Occipital lobe (tissue), 1 donor: ENCODE measurements at regions not wholly inside any gene's neighbourhood (a gene's known extent, or its start where the extent isn't known, plus 50 kb on each side); places are given as distances from the start of the nearest gene placed in this dataset.

Source experiments
- DNase-seq: peaks from one replicate; lab custom pipeline; 2025; lab: John Stamatoyannopoulos, UW

DNA sequence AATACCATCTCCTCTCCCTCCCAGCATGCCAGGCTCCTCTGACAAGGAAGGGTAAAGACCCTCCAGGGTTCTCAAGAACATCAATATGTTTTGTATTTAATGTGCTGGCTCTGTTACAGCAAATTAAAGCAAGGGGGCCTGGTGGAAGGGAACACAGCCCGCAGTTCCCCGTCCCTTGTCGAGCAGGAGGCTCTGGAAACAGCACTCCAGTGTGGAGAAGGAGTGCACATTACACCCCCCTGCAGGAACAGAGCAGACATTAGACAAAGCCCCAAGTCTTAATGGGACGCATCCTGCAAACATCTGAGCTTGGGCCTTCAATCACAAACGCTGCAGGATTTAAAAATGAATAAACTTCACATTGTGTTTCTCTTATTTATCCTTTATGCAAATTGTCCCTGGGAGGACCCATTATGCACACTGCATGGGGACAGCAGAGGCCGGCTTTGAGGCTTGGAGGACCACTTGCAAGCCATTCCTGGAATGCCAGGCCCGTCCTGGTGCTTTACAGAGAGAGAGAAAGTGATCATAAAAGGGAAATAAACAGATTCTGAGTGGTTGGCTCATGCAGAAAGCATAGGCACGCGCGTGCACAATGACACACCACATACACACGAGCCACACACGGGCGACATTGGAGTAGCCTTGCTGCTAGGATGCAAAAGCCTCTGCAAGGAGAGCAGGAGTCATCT, 328.7 kb downstream of the SMAD2 start:
- DNase-seq: no peak

DNA sequence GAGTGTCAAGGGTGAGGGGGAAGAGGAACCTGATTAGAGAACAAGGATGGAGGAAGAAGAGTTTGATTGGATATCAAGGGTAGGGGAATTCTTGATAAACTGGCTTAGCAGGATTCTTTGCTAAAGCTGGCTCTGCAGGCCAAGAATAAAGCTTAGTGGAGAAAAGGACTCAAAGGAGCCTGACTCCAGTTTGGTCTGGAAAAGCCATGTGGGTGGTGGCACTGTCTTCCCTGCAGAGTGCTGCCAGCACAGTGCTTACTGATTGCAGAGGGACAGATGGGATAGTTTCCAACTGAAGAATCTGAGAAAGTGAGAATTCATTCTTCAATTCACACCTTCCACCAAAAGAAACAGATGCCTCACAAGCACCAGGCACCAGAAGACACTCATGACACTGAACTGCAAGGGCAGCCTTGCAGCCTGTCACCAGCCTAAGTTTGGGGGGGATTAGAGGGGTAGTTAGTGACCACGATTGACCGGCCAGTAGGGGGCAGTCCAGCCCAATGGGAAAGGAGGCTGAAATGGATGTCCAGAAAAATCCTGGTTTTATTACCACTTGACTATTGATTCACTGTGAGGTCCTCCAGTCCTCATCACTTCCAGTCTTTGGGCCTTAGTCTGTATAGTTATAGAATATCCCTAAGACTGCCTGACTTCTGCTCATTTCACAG, 334.5 kb downstream of the SMAD2 start:
- DNase-seq: no peak

DNA sequence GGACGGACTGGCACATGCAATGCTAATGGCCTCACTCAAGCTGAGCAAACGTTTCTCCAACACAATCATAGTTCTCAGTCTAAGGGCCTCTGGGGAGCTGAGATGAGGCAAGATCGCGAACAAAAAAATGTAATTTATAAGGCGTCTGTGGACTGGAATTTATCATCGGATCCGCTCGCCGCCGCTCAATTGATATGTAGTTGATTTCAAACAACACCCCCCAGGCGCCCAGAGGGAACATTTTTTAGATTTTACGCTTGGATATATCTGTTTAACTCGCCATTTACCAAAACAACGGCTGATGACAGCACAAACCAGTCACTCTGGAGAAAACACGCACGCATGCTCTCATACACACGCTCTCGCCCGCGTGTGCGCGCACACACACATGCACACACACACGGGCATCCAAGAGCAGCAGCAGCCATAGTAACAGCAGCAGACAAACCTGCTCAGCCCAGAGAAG, 335.8 kb downstream of the SMAD2 start:
- DNase-seq: peak; percentile 53

DNA sequence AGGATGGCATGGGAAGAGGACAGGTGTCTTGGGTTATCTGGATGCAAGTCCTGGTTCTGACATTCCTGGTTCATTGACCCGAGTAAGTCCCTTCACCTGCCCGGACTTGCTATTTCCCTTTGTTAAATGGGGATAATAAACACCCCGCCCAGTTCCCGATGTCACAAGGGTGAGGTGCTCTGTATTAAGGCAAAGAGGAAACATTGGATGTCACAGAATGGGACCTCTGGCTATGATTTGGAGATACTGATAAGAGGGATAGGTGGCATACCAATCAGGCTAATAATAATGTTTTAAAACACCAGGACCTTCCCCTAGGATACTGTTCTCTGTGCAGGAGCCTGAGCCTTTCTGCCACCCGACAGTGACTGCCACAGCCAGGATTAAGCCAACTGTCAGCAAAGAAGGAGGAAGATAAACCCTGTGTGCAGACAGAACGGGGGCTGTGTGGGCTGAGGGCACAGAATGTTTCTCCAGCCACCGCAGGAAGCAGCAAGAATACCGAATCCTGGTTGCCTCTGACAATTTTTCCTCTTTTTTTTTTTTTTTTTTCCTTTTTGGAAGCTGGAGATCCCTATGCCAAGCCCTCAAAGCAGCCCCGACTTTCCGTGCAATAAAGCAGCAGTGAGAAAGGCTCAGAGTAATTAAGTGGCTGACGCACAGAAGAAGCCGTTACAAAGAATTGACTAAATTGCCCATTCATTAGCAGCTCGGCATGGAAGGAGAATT, 336.6 kb downstream of the SMAD2 start:
- no peak for DNase-seq

DNA sequence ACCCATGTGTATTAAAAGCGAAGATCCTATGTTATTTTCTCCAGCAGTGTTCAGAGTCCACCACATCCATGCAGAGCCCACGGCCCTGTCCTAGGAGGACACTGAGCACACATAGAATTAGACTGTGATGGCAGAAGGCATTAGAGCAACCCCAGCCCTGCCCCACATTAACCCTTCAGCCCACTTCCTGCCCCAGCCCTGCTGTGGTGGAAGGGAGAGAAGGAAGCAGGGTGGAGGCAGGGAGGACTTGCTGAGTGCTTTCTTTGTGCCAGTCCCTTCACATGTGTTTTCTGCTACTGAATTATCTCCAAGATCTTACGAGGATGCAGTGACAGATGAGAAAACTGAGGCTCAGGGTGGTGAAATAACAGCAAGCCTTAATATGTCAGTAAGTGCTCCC, 339.0 kb downstream of the SMAD2 start:
- no peak for DNase-seq

DNA sequence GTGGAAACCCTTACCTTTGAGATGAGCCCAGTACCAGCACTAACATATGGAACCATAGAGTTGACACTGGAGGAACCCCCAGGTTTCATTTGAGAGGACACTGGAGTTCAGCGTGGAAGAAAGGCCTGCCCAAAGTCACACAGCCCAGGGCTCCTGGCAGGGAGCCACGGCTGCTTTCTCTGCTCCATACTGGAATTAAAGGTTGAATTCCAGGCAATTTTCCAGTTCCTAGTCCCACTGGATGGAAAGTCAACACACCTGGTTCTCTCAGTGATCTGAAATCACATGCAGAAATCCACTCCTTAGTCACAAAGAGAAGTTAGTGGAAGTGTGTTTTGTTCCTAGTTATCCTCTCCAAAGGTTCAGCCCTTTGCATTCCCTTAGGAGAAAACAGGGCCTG, 336.1 kb upstream of the SKOR2 start:
- DNase-seq: no peak

DNA sequence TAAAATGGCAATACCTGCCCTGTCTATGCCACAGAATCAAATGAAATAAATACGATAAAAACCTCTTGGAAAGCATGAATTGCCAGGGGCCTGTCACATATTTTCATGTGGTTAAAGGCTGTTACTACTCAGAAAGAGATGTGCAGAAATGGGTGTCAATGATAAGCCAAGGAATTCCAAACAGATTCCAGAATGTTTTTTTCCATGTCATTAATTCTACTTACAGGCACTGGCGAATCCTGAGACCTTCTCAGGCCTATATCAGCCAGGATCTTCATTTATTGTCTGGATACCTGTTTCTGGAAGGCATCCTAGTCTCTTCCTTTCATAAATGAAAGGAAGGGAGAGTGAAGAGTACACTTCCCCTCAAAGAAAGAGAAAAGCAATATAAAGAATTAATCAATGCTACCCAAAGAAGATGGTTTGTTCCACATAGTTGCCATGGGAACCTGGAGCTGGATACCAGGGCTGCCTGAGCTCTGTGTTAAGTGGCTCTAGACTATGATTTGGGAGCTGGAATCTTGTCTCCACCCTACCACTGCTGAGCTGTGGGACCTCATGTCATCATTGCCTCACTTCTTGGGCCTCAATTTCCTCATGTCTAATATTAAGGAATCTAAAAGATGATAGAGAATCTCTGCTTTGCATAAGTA, 335.1 kb upstream of the SKOR2 start:
- DNase-seq: no peak

DNA sequence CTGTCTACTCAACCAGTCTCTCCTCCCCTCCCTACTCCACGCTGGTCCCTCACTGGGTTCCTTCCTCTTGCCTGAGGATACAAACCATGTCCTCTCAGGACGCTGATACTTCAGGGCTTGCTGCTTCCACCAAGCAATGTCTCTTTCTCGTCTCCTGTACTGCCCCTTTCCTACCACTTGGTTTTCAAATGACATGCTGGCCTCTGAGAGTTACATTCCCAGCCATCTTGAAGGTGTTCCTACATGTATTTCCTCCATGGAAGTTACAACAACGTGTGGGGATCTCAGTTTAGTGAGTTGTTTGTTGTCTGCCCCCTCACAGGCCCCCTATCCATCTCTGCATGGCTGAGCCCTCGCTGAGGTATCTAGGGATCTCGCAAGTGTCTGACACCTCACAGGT, 334.5 kb upstream of the SKOR2 start:
- DNase-seq: no peak

DNA sequence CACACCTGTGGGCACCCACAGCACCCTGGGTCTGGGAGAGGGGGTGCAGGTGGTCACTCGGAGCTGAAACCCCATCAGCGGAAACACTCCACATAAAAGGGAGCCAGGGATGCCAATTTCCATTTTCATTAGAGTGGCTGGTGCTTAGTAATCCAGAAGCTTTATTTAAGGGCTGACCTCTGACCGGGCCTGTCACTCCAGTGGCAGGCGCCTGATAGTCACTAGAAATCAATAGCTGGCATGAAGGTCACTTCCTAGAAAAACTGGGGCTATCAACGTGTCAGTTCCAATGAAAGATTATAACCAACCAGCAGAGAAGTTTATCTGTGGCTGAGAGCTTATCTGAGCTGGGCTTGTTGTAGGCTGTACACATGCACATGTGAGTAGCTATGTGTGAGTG, 333.7 kb upstream of the SKOR2 start:
- DNase-seq: no peak

DNA sequence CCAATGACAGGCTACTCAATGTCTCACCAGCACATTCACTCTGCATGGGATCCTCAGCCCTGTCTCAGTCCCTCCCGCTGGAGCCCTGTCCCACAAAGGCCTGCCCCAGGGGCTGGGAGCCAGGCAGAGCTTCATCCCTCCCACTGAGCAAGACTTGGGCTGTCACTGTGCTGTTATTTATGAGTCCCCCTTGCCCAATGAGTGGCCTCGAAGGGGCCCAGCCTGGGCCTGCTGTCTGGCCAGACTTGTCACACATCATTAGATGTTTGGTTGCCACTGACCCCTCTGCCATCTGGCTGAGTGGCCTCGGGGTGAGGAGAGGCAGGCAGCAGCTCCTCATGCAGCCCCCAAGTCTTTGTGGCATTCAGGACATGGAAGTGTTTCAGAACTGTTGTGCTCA, 330.6 kb upstream of the SKOR2 start:
- DNase-seq: no peak

DNA sequence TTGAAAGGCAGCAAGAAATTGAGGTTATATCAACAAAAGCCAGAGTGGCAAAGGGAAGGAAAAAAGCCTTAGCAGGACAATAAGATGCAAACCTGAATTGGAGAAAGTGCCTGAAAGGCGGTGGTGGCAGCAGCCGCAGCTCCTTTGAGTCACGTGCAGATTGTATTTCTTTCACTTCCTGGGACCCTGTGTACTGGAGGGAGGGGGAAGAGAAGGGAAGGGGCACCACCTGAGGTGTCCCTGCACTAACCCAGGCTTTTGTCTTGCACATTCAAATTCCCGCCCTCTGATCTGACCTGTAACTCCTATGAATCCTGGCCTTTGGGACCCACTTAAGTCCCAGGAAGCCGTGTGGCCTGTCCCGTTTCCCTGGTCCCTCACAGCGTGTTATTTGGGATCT, 326.1 kb upstream of the SKOR2 start:
- no peak for DNase-seq

DNA sequence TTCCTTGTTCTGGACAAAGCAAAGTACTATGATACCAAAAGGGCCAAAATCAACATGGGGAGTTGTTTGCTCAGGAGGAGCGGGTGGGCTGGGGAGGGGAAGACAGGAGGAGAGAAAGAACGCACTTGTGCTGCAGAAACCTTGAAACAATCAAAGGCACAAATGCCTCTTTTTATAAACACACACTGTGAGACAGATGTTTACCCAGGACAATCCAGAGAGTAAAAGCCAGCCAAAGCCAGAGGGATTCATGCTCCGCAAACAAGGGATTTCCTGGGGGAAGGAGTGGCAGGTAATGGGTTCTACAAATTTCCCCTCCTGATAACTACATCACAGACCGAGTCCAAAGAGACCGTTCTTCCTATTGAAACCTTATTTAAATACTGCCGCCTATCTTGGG, 323.5 kb upstream of the SKOR2 start:
- DNase-seq: no peak

DNA sequence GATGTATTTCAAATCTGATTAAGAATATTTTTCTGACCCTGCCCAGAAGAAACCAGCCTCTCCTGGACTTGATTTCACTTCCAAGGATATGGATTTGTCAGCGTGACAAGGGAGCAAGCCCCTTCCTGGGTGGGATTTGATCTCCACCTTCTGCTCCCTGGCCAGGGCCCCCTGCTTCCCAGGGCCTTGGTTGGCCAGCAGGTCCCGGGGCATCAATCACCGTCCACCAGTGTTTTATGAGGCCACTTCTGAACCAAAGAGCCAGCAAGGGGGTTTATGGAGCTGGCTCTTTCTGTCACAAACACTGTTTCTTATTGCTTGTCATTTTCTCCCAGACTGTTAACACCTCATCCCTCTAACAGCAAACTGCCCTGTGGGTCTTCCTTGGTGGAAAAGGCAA, 320.5 kb upstream of the SKOR2 start:
- no peak for DNase-seq

DNA sequence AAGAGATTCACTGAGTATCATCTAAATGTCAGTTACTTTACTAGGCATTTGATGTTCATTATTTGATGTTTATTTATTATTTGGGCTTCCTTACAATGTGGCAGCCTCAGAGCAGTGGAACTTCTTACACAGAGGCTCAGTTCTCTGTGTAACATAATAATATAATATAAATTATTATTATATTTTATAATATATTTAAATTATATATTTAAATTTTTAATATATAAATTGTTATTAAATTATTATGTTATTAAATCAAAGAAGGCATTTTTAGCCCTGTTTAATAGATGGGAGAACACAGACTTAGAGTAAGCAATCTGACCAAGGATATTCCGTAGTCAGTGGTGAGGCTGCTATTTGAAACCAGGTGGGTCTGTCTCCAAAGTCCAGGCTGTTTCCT, 315.3 kb upstream of the SKOR2 start:
- no peak for DNase-seq

DNA sequence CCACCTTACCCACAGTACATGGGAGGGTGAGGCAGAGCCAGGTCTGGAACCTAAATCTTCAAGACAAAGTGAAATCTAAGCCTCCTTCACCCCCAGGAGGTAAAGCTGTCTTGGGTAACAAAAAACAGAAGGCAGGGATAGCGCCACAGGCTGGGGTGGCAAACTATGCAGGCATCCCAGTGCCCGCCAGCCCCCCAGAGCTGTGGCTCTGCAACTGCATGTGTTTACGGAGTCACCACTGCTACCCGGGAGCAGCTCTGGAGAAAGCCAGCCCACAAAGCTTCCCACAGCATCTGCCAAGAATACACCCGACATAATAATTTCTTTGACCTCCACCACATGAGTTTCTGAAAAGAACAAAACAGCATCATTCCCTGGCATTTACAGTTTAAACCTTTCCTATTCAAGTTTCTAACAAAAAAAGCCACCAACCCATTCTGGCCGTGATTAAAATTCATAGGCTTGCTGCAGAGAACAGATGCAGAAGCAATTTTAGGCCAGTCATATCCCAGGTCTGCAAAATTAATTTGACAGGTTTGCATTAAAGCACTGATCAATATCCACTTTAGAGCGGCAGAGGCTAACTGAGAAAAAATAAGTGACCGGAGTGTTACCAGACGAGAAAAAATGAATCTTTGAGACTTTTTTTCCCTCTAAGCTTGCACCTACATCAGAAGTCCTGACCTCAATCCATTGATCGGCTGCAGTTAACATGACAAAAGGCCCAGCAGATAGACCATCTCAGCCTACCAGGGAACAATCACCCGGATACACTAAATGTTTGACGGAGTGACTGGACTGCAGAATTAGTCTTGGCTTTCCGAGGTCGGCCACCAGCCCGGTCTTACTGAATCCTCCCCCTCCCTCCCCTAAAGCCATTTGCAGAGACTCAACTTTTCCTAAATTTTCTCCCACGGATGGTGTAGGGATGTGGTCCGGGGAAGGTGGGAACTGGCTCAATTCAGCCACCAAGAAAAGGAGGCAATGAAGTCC, 309.6 kb upstream of the SKOR2 start:
- DNase-seq: no peak

DNA sequence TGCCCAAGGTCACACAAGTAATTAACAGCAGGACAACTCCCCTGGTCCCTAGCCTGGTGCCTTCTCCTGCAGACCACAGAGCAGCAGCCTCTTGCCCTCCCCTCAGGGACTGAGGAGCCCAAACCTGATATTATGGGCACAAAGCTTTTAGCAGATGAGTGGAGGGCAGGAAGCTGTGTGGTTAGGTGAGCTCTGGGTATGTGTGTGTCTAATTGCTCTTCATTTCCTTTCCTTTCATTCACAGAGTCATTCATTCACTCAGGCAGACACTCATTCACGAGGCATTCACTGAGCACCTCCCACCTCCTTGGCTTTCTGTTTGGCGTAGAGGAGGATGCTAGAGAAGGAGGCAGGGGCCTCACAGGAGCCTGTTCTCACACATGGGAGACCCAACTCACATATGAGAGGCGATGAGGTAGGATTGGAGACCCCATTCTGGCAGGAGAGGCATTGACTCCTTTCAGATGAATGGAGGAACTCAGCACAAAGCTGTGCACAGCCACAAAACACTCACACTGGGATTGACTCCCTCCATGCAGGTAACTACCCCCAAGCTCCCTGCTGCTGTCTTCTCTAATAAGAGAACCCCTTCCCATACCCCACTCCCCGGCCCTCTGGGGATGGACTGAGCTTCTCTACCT, 306.8 kb upstream of the SKOR2 start:
- DNase-seq: no peak

DNA sequence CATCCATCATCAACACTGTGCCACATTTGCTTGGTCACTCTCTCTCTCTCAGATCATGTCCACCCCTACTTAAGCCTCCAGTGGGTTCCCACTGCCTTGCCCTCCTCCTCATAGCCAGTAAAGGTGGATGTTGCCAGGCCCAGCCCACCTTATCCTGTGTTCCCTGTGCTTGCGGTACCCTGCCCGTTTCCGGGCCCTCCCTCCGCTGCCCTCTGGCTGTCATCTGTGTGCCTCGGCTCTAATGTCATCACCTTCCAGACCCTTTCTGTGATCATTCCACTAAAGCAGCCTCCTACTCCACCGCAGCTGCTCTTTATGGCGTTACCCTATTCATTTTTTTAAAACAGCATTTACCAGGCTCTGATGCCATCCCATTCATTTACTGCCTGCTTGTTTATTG, 305.7 kb upstream of the SKOR2 start:
- no peak for DNase-seq

DNA sequence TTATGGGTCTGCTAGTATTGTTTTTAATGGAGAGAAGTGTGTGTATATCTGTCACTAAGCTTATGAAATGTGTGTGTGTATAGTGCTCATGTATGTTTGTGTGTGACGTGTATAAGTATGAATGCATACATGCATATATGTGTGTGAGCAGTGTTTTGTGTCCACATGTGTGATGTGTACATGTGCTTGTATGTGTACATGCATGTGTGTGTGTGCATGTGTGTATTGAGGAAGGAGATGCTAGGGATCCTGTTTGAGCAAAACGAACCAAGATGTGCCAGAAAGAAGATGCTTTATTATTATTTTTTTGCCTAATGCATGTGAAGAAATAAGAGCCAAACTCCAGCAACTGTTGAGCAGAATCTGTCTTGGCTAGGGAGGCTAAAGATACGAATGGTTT, 301.3 kb upstream of the SKOR2 start:
- no peak for DNase-seq

DNA sequence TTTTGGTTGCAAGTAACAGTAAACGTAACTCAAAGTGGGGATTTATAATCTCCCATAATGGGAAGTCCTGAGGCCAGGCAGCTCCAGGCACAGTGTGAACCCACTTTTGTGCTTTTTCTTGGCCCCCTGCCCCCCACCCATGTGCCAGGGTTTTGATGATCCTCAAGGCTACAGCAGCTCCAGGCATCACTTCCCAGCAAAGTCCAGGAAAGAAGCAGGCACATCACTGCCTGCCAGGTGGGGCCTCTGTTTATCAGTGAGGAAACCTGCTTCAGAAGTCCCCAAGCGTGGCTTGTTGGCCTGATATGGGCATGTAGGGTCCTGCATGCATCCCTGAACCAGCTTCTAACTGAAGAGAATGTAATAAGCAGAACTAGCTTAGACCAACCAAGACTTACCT, 299.2 kb upstream of the SKOR2 start:
- DNase-seq: no peak

DNA sequence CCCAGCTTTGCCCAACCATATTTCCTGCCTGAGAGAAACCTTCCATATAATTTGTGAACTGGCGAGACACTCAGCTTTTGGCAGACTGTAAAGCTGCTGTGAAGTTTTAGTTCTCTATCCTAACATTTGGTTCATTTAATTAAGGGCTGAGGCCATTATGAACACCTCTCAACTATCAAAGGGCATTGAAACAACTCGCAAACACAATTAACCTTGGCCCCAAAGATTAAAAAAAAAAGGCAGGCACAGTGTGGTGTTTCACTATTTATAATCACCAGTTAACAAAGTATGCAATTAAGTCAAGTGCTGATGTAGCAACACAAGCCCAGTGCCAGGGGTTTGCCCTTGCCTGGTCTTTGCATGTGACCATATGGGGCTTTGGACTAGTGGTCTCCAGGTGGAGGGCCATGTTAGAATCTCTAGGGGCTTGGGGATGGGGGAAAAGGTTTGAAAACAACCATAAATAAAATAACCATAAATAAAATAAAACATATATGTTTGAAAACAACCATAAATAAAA, 297.6 kb upstream of the SKOR2 start:
- no peak for DNase-seq
